ENCODE measurements at regions not wholly inside any gene's neighbourhood (a gene's known extent, or its start where the extent isn't known, plus 50 kb on each side); places are given as distances from the start of the nearest gene placed in this dataset.
"Not testable (repeated sequence)": the region's sequence is repeated elsewhere in the genome, so short reads cannot be mapped to it uniquely, and the experiment has no call there.

- Histone ChIP-seq H3K4me3 (ENCODE audit: low read length in 2 of 2) (no peak overlapping the region), H3K27me3 (ENCODE audit: control insufficient read depth in 2 of 2, insufficient read depth in 1 of 2, low read length in 1 of 2) (no peaks in the 10 kb centered on the region), H3K27ac (ENCODE audit: low read depth in 1 of 2, low read length in 1 of 2) (no peak overlapping the region), H3K9me3 (ENCODE audit: control insufficient read depth in 2 of 2, insufficient read depth in 1 of 2, low read length in 1 of 2) (no peaks in the 10 kb centered on the region), H3K4me1 (ENCODE audit: control insufficient read depth in 2 of 2, insufficient read depth in 2 of 2, low read length in 2 of 2) (no peaks in the 10 kb centered on the region), H3K36me3 (ENCODE audit: control insufficient read depth in 2 of 2, insufficient read depth in 2 of 2, low read length in 1 of 2) (no peaks in the 10 kb centered on the region)
- no peak for DNase-seq (ENCODE audit: low read depth in 6 of 9, low spot score in 9 of 9)
Observed at GRCh38 chr10:109341986-109342385, 581.3 kb downstream of the XPNPEP1 start.

GRCh38 chr10:109328001-109328400, 595.3 kb downstream of the XPNPEP1 start:
- no peak for DNase-seq (ENCODE audit: low read depth in 6 of 9, low spot score in 9 of 9)
- Histone ChIP-seq H3K36me3 (ENCODE audit: control insufficient read depth in 2 of 2, insufficient read depth in 2 of 2, low read length in 1 of 2) (no peaks in the 10 kb centered on the region), H3K27ac (ENCODE audit: low read depth in 1 of 2, low read length in 1 of 2) (no peak overlapping the region), H3K4me1 (ENCODE audit: control insufficient read depth in 2 of 2, insufficient read depth in 2 of 2, low read length in 2 of 2) (no peaks in the 10 kb centered on the region), H3K27me3 (ENCODE audit: control insufficient read depth in 2 of 2, insufficient read depth in 1 of 2, low read length in 1 of 2) (no peaks in the 10 kb centered on the region), H3K4me3 (ENCODE audit: low read length in 2 of 2) (no peak overlapping the region), H3K9me3 (ENCODE audit: control insufficient read depth in 2 of 2, insufficient read depth in 1 of 2, low read length in 1 of 2) (no peaks in the 10 kb centered on the region)
- 90% methylated on average over 3 of the region's 3 CpGs for WGBS

- no peaks in the 10 kb centered on the region for H3K4me1 ChIP-seq (ENCODE audit: control insufficient read depth in 2 of 2, insufficient read depth in 2 of 2, low read length in 2 of 2)
- no peaks in the 10 kb centered on the region for H3K9me3 ChIP-seq (ENCODE audit: control insufficient read depth in 2 of 2, insufficient read depth in 1 of 2, low read length in 1 of 2)
- WGBS: 81% methylated on average over 2 of the region's 2 CpGs
- DNase-seq (ENCODE audit: low read depth in 6 of 9, low spot score in 9 of 9): no peak
- no peak overlapping the region for H3K27ac ChIP-seq (ENCODE audit: low read depth in 1 of 2, low read length in 1 of 2)
- H3K4me3 ChIP-seq (ENCODE audit: low read length in 2 of 2): no peak overlapping the region
- H3K36me3 ChIP-seq (ENCODE audit: control insufficient read depth in 2 of 2, insufficient read depth in 2 of 2, low read length in 1 of 2): no peaks in the 10 kb centered on the region
- H3K27me3 ChIP-seq (ENCODE audit: control insufficient read depth in 2 of 2, insufficient read depth in 1 of 2, low read length in 1 of 2): no peaks in the 10 kb centered on the region
Observed at GRCh38 chr10:109327266-109327665, 596.0 kb downstream of the XPNPEP1 start.

- Histone ChIP-seq H3K27me3 (ENCODE audit: control insufficient read depth in 2 of 2, insufficient read depth in 1 of 2, low read length in 1 of 2) (no peaks in the 10 kb centered on the region), H3K9me3 (ENCODE audit: control insufficient read depth in 2 of 2, insufficient read depth in 1 of 2, low read length in 1 of 2) (no peaks in the 10 kb centered on the region), H3K27ac (ENCODE audit: low read depth in 1 of 2, low read length in 1 of 2) (no peak overlapping the region), H3K4me1 (ENCODE audit: control insufficient read depth in 2 of 2, insufficient read depth in 2 of 2, low read length in 2 of 2) (no peaks in the 10 kb centered on the region), H3K36me3 (ENCODE audit: control insufficient read depth in 2 of 2, insufficient read depth in 2 of 2, low read length in 1 of 2) (no peaks in the 10 kb centered on the region), H3K4me3 (ENCODE audit: low read length in 2 of 2) (no peak overlapping the region)
- whole genome bisulfite sequencing: 92% methylated on average over 3 of the region's 3 CpGs
- no peak for DNase-seq (ENCODE audit: low read depth in 6 of 9, low spot score in 9 of 9)
Observed at GRCh38 chr10:109324721-109325120, 598.6 kb downstream of the XPNPEP1 start.

GRCh38 chr10:109317746-109318366, 605.5 kb downstream of the XPNPEP1 start:
- Histone ChIP-seq H3K9me3 (ENCODE audit: control insufficient read depth in 2 of 2, insufficient read depth in 1 of 2, low read length in 1 of 2) (no peaks in the 10 kb centered on the region), H3K4me3 (ENCODE audit: low read length in 2 of 2) (no peak overlapping the region), H3K36me3 (ENCODE audit: control insufficient read depth in 2 of 2, insufficient read depth in 2 of 2, low read length in 1 of 2) (no peaks in the 10 kb centered on the region), H3K4me1 (ENCODE audit: control insufficient read depth in 2 of 2, insufficient read depth in 2 of 2, low read length in 2 of 2) (no peaks in the 10 kb centered on the region), H3K27ac (ENCODE audit: low read depth in 1 of 2, low read length in 1 of 2) (no peak overlapping the region), H3K27me3 (ENCODE audit: control insufficient read depth in 2 of 2, insufficient read depth in 1 of 2, low read length in 1 of 2) (no peaks in the 10 kb centered on the region)
- DNase-seq (ENCODE audit: low read depth in 6 of 9, low spot score in 9 of 9): no peak
- WGBS: 69% methylated on average over 3 of the region's 3 CpGs

- H3K27ac ChIP-seq (ENCODE audit: low read depth in 1 of 2, low read length in 1 of 2); H3K4me1 ChIP-seq (ENCODE audit: control insufficient read depth in 2 of 2, insufficient read depth in 2 of 2, low read length in 2 of 2); DNase-seq (ENCODE audit: low read depth in 6 of 9, low spot score in 9 of 9); H3K4me3 ChIP-seq (ENCODE audit: low read length in 2 of 2); H3K36me3 ChIP-seq (ENCODE audit: control insufficient read depth in 2 of 2, insufficient read depth in 2 of 2, low read length in 1 of 2); H3K27me3 ChIP-seq (ENCODE audit: control insufficient read depth in 2 of 2, insufficient read depth in 1 of 2, low read length in 1 of 2); H3K9me3 ChIP-seq (ENCODE audit: control insufficient read depth in 2 of 2, insufficient read depth in 1 of 2, low read length in 1 of 2): not testable (repeated sequence)
- 79% methylated on average over 3 of the region's 3 CpGs for WGBS
Observed at GRCh38 chr10:109314016-109314415, 609.3 kb downstream of the XPNPEP1 start.

GRCh38 chr10:109312555-109312954, 610.8 kb downstream of the XPNPEP1 start:
- not testable (repeated sequence) for H3K27ac ChIP-seq (ENCODE audit: low read depth in 1 of 2, low read length in 1 of 2); H3K27me3 ChIP-seq (ENCODE audit: control insufficient read depth in 2 of 2, insufficient read depth in 1 of 2, low read length in 1 of 2); H3K9me3 ChIP-seq (ENCODE audit: control insufficient read depth in 2 of 2, insufficient read depth in 1 of 2, low read length in 1 of 2); H3K36me3 ChIP-seq (ENCODE audit: control insufficient read depth in 2 of 2, insufficient read depth in 2 of 2, low read length in 1 of 2); DNase-seq (ENCODE audit: low read depth in 6 of 9, low spot score in 9 of 9); H3K4me3 ChIP-seq (ENCODE audit: low read length in 2 of 2); H3K4me1 ChIP-seq (ENCODE audit: control insufficient read depth in 2 of 2, insufficient read depth in 2 of 2, low read length in 2 of 2)
- WGBS: 76% methylated on average over 4 of the region's 4 CpGs

- Histone ChIP-seq H3K27ac (ENCODE audit: low read depth in 1 of 2, low read length in 1 of 2) (no peak overlapping the region), H3K9me3 (ENCODE audit: control insufficient read depth in 2 of 2, insufficient read depth in 1 of 2, low read length in 1 of 2) (no peaks in the 10 kb centered on the region), H3K4me3 (ENCODE audit: low read length in 2 of 2) (no peak overlapping the region), H3K27me3 (ENCODE audit: control insufficient read depth in 2 of 2, insufficient read depth in 1 of 2, low read length in 1 of 2) (no peaks in the 10 kb centered on the region), H3K36me3 (ENCODE audit: control insufficient read depth in 2 of 2, insufficient read depth in 2 of 2, low read length in 1 of 2) (no peaks in the 10 kb centered on the region), H3K4me1 (ENCODE audit: control insufficient read depth in 2 of 2, insufficient read depth in 2 of 2, low read length in 2 of 2) (no peaks in the 10 kb centered on the region)
- WGBS: 44% methylated on average over 6 of the region's 6 CpGs
- no peak for DNase-seq (ENCODE audit: low read depth in 6 of 9, low spot score in 9 of 9)
Observed at GRCh38 chr10:109308971-109309370, 614.3 kb downstream of the XPNPEP1 start.

- not testable (repeated sequence) for H3K27me3 ChIP-seq (ENCODE audit: control insufficient read depth in 2 of 2, insufficient read depth in 1 of 2, low read length in 1 of 2); H3K4me3 ChIP-seq (ENCODE audit: low read length in 2 of 2); H3K4me1 ChIP-seq (ENCODE audit: control insufficient read depth in 2 of 2, insufficient read depth in 2 of 2, low read length in 2 of 2); H3K36me3 ChIP-seq (ENCODE audit: control insufficient read depth in 2 of 2, insufficient read depth in 2 of 2, low read length in 1 of 2); DNase-seq (ENCODE audit: low read depth in 6 of 9, low spot score in 9 of 9); H3K9me3 ChIP-seq (ENCODE audit: control insufficient read depth in 2 of 2, insufficient read depth in 1 of 2, low read length in 1 of 2); H3K27ac ChIP-seq (ENCODE audit: low read depth in 1 of 2, low read length in 1 of 2)
- WGBS: 72% methylated on average over 5 of the region's 5 CpGs
Observed at GRCh38 chr10:109307102-109307501, 616.2 kb downstream of the XPNPEP1 start.

GRCh38 chr10:109306698-109307097, 616.6 kb downstream of the XPNPEP1 start:
- Histone ChIP-seq H3K4me3 (ENCODE audit: low read length in 2 of 2) (no peak overlapping the region), H3K27ac (ENCODE audit: low read depth in 1 of 2, low read length in 1 of 2) (no peak overlapping the region), H3K27me3 (ENCODE audit: control insufficient read depth in 2 of 2, insufficient read depth in 1 of 2, low read length in 1 of 2) (no peaks in the 10 kb centered on the region), H3K4me1 (ENCODE audit: control insufficient read depth in 2 of 2, insufficient read depth in 2 of 2, low read length in 2 of 2) (no peaks in the 10 kb centered on the region), H3K36me3 (ENCODE audit: control insufficient read depth in 2 of 2, insufficient read depth in 2 of 2, low read length in 1 of 2) (no peaks in the 10 kb centered on the region), H3K9me3 (ENCODE audit: control insufficient read depth in 2 of 2, insufficient read depth in 1 of 2, low read length in 1 of 2) (no peaks in the 10 kb centered on the region)
- DNase-seq (ENCODE audit: low read depth in 6 of 9, low spot score in 9 of 9): no peak
- 68% methylated on average over 5 of the region's 5 CpGs for WGBS
